ENCODE measurements at regions not wholly inside any gene's neighbourhood (a gene's known extent, or its start where the extent isn't known, plus 50 kb on each side); places are given as distances from the start of the nearest gene placed in this dataset.

- no peak for ATAC-seq (ENCODE audit: low read depth)
- no peaks in the 10 kb centered on the region for H3K4me1 ChIP-seq (ENCODE audit: control insufficient read depth, insufficient read depth, low read length)
- no peak overlapping the region for H3K9ac ChIP-seq (ENCODE audit: low read depth, low read length)
- in situ Hi-C loops (cut with MboI; ENCODE audit: low sequenced_read_pairs): no loop called here
- H2AK9ac ChIP-seq (replicated peaks; ENCODE audit: low read depth, low read length, poor library complexity): no peak overlapping the region
- intact Hi-C loops (cut with micrococcal nuclease): no loop called here
- H3K23ac ChIP-seq (ENCODE audit: low read depth, low read length): no peak overlapping the region
- dilution Hi-C loops (cut with HindIII; ENCODE audit: low sequenced_read_pairs, unreplicated experiment): no loop called here
- H3K4ac ChIP-seq (ENCODE audit: low read depth, low read length): no peak overlapping the region
- no peak overlapping the region for H3K14ac ChIP-seq (replicated peaks; ENCODE audit: low read depth, low read length)
- CTCF ChIA-PET: no interaction called here
- no peak overlapping the region for H3K4me2 ChIP-seq (ENCODE audit: low read depth, low read length)
- no peak overlapping the region for H3K18ac ChIP-seq (ENCODE audit: low read depth, low read length)
- H4K8ac ChIP-seq (ENCODE audit: low read depth in 2 of 2, low read length in 2 of 2): no peak overlapping the region
- no peak overlapping the region for H2AK5ac ChIP-seq (ENCODE audit: low read depth, low read length)
- no peaks in the 10 kb centered on the region for H4K20me1 ChIP-seq (ENCODE audit: insufficient read depth, low read length)
- POLR2A ChIA-PET (ENCODE audit: unreplicated experiment): no interaction called here
- no peaks in the 10 kb centered on the region for H3K27me3 ChIP-seq (ENCODE audit: control insufficient read depth, insufficient read depth, low read length)
- H3K79me1 ChIP-seq (ENCODE audit: low read depth in 1 of 2, low read length in 2 of 2): no peaks in the 10 kb centered on the region
- H3K27ac ChIP-seq (ENCODE audit: insufficient read depth, low read length): no peak overlapping the region
- no peak overlapping the region for H4K5ac ChIP-seq (ENCODE audit: low read depth, low read length)
- no peak overlapping the region for H4K91ac ChIP-seq (ENCODE audit: insufficient read depth, low read depth, low read length)
- no peak overlapping the region for H3K56ac ChIP-seq (ENCODE audit: extremely low read depth, insufficient read depth, low read length)
- no peaks in the 10 kb centered on the region for H3K9me1 ChIP-seq (ENCODE audit: insufficient read depth, low read length)
- H3K36me3 ChIP-seq (ENCODE audit: control insufficient read depth, insufficient read depth, low read length): no peaks in the 10 kb centered on the region
- no peak overlapping the region for H2BK120ac ChIP-seq (ENCODE audit: low read depth, low read length)
- no peak overlapping the region for H2BK5ac ChIP-seq (ENCODE audit: low read depth, low read length, poor library complexity, severe bottlenecking)
- H2AFZ ChIP-seq (replicated peaks; ENCODE audit: low read length, poor library complexity): no peak overlapping the region
- H3K9me3 ChIP-seq (ENCODE audit: control insufficient read depth, insufficient read depth, low read length): peaks cover 2% of the 10 kb centered on the region
- no peak for DNase-seq
- TF ChIP-seq RCOR1 (IDR thresholded peaks at IDR 0.05; ENCODE audit: insufficient replicate concordance, low read length): no peak
- no peak for TF ChIP-seq CTCF (conservative IDR thresholded peaks at IDR 0.05; ENCODE audit: low read depth, low read length)
- no peak overlapping the region for H3K4me3 ChIP-seq (ENCODE audit: insufficient read depth, low read depth, low read length)
- no TSS peak for BruUV-seq (replicated peaks)
- no peak overlapping the region for H2BK15ac ChIP-seq (ENCODE audit: low read depth, low read length)
- H2BK20ac ChIP-seq (ENCODE audit: low read depth, low read length): no peak overlapping the region
These were observed 112.5 kb upstream of the EMCN start for GRCh38 chr4:100630341-100630740.

Data from IMR-90 (cell line).